Sigmoid colon (tissue), 6 donors: ENCODE measurements at regions not wholly inside any gene's neighbourhood (a gene's known extent, or its start where the extent isn't known, plus 50 kb on each side); places are given as distances from the start of the nearest gene placed in this dataset.

Experiments used
- DNase-seq: peaks from one replicate; pipeline ENCODE4 v3.0.0-alpha.2; 2019
- H3K27ac ChIP-seq, 4 donors: fragments of 200-600 bp; sonication (generic); one replicate each; pipeline ENCODE4 v1.5.1; 2016 to 2019; ENCODE audit warnings: mild to moderate bottlenecking in 1 of 4
- H3K27me3 ChIP-seq, 3 donors: fragments of 200-600 bp; sonication (generic); one replicate each; pipeline ENCODE4 v1.5.1; 2019; ENCODE audit warnings: mild to moderate bottlenecking in 1 of 3
- H3K36me3 ChIP-seq, 4 donors: fragments of 200-600 bp; sonication (generic); one replicate each; pipeline ENCODE4 v1.5.1; 2016 to 2019
- H3K4me1 ChIP-seq, 4 donors: fragments of 200-600 bp; sonication (generic); one replicate each; pipeline ENCODE4 v1.5.1; 2017 to 2019
- H3K4me3 ChIP-seq, 4 donors: fragments of 200-600 bp; sonication (generic); one replicate each; pipeline ENCODE4 v1.5.1; 2017 to 2019; ENCODE audit warnings: mild to moderate bottlenecking in 2 of 4, moderate library complexity in 1 of 4
- H3K9me3 ChIP-seq, 4 donors: fragments of 200-600 bp in 3 of 4; sonication (generic) in 3 of 4; one replicate each; pipeline versions ENCODE4 v1.5.1 to v1.6.1; 2013 to 2019
- EP300 ChIP-seq, 4 donors: sonication (generic); formaldehyde crosslinking; IDR thresholded peaks; one replicate each; pipeline ENCODE4 v1.6.1; 2017; ENCODE audit warnings: antibody characterized with exemption in 4 of 4
- POLR2A ChIP-seq, 2 donors: fragments of 450-650 bp; IDR thresholded peaks; one replicate each; pipeline ENCODE4 v1.6.1; 2016; ENCODE audit warnings: antibody characterized with exemption in 2 of 2, mild to moderate bottlenecking in 2 of 2, moderate library complexity in 2 of 2
- POLR2AphosphoS5 ChIP-seq, 4 donors: sonication (generic); formaldehyde crosslinking; IDR thresholded peaks; one replicate each; pipeline ENCODE4 v1.6.1; 2017; ENCODE audit warnings: antibody characterized with exemption in 4 of 4
- WGBS, 2 donors: extraction: QIAGEN DNeasy Blood & Tissue Kit; methylation state at CpG; one replicate each; pipeline ENCODE4 v1.1.7; 2013; 5-methylcytosine and 5-hydroxymethylcytosine counted together
- intact Hi-C: fragments of 100-400 bp; cut with DNase I; formaldehyde crosslinking; loops from one replicate; pipeline ENCODE4 v1.15.1; 2023
- TF ChIP-seq, protein P1 (sequence below), 4 experiments: fragments of 450-650 bp in 3 of 4; fragments of 200-600 bp in 1 of 4; IDR thresholded peaks; one replicate each; pipeline ENCODE4 v1.5.1; 2016 to 2019; ENCODE audit warnings: antibody characterized with exemption in 4 of 4, mild to moderate bottlenecking in 3 of 4, moderate library complexity in 2 of 4
- donor health status: healthy with polysubstance abuse.
- donor health status: healthy.

DNA sequence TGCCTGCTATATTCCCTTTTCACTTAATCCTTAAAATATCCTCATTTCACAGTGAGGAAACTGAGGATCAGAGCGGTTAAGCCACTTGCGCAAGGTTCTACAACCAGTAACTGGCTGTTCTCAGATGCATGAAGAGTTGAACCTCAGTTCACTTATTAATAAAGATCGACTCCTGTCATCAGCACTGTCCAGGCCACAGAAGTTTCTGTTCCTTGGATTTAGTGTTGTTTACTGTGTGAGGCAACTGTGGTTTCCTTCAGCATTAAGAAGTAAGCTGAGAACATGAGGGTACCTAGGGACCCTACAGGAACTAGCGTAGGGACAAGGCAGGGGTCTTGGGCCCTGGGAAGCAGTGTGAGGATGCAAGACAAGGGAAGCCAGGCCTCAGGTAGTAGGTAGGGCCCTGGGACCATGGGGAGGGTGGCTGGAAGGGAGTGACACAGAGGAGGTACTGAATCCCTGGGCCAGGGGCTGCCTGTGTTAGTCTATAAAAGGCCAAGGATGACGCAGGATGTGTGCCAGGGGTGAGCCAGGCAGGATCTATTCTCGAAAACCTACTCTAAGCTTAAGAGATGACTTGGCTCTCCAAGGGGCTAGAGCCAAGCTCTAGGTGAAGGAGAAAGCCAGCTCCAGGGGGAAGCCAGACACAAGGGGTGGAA is 181.2 kb upstream of the CSF3R start:
- no peak for DNase-seq
- Histone ChIP-seq H3K9me3 (no peaks in the 10 kb centered on the region), H3K27me3 (peaks cover 0 to 14% (median 0%) of the 10 kb centered on the region in 3 donors), H3K27ac (no peak overlapping the region), H3K4me3 (no peak overlapping the region), H3K4me1 (no peaks in the 10 kb centered on the region), H3K36me3 (no peaks in the 10 kb centered on the region)
- WGBS, 2 donors = 89 to 90% methylated on average over 6 of the region's 6 CpGs
- no peak for TF ChIP-seq POLR2A (IDR thresholded peaks at IDR 0.05)
- no peak for TF ChIP-seq POLR2AphosphoS5 (IDR thresholded peaks at IDR 0.05)
- TF ChIP-seq EP300 (IDR thresholded peaks at IDR 0.05) = no peak
- TF ChIP-seq, protein P1, sequence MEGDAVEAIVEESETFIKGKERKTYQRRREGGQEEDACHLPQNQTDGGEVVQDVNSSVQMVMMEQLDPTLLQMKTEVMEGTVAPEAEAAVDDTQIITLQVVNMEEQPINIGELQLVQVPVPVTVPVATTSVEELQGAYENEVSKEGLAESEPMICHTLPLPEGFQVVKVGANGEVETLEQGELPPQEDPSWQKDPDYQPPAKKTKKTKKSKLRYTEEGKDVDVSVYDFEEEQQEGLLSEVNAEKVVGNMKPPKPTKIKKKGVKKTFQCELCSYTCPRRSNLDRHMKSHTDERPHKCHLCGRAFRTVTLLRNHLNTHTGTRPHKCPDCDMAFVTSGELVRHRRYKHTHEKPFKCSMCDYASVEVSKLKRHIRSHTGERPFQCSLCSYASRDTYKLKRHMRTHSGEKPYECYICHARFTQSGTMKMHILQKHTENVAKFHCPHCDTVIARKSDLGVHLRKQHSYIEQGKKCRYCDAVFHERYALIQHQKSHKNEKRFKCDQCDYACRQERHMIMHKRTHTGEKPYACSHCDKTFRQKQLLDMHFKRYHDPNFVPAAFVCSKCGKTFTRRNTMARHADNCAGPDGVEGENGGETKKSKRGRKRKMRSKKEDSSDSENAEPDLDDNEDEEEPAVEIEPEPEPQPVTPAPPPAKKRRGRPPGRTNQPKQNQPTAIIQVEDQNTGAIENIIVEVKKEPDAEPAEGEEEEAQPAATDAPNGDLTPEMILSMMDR (IDR thresholded peaks at IDR 0.05) = no peak
- intact Hi-C loops = no loop called here

DNA sequence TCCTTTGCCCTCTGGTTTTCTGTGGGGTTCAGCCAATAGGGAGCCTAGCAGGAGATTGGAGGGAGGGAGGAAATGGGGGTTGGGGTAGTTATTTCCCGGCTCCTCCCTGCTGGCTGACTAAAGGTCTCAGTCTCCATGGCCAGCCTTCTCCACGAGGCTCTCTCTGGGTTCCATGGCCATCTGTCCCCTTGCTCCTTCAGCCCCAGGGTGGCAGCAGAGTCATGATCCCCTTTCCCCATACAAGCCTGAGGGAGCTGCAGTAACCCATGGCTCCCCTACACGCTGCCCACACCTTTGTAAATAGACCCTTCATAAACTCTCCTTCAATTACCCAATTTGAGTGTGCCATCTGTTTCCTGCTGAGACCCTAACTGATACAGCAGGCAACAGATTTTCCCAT is 176.1 kb upstream of the CSF3R start:
- Histone ChIP-seq H3K27me3 (peaks cover 0 to 9% (median 0%) of the 10 kb centered on the region in 3 donors), H3K9me3 (no peaks in the 10 kb centered on the region), H3K36me3 (no peaks in the 10 kb centered on the region), H3K27ac (no peak overlapping the region), H3K4me1 (no peaks in the 10 kb centered on the region), H3K4me3 (no peak overlapping the region)
- no peak for DNase-seq
- WGBS, 2 donors = 19 to 34% methylated on average over 3 of the region's 3 CpGs
- TF ChIP-seq POLR2A (IDR thresholded peaks at IDR 0.05) = no peak
- intact Hi-C loops = no loop called here

DNA sequence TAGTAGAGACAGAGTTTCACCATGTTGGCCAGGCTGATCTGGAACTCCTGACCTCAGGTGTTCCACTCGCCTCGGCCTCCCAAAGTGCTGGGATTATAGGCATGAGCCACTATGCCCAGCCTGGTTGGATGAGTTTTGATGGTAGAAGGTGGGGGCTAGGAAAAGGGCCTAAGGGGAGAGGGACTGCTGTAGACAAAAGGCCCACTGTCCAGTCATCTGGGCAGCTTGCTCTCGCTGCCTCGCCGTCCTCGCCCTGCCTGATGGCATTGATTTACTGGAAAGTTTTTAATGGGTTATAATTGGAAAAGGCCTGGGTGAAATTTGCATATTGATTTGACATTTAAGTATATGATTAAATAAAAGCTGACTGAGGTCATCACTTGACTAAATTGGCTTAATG is 175.1 kb upstream of the CSF3R start:
- Histone ChIP-seq H3K27me3 (peaks cover 0 to 9% (median 0%) of the 10 kb centered on the region in 3 donors), H3K27ac (no peak overlapping the region), H3K4me1 (no peaks in the 10 kb centered on the region), H3K36me3 (no peaks in the 10 kb centered on the region), H3K9me3 (no peaks in the 10 kb centered on the region), H3K4me3 (no peak overlapping the region)
- no peak for DNase-seq
- intact Hi-C loops = no loop called here
- TF ChIP-seq POLR2AphosphoS5 (IDR thresholded peaks at IDR 0.05) = no peak
- no peak for TF ChIP-seq EP300 (IDR thresholded peaks at IDR 0.05)
- TF ChIP-seq, protein P1 (IDR thresholded peaks at IDR 0.05) = no peak
- TF ChIP-seq POLR2A (IDR thresholded peaks at IDR 0.05) = no peak
- 78 to 83% methylated on average over 6 of the region's 6 CpGs for WGBS, 2 donors

DNA sequence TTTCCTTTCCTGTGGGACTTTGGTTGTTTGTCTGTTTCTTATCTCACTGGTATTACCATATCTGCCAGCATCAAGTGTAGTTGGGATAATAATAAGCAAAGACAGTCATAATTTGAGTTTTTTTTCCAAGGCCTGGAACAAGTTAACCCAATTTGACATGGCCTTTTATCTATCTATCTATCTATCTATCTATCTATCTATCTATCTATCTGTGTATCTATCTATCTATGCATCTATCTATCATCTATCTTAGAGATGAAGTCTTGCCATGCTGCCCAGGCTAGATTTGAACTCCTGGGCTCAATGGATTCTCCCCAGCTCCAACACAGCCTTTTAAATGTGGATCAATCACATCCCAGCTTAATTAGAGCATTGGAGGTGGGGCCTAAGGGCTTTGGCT is 174.1 kb upstream of the CSF3R start:
- no peak for DNase-seq

DNA sequence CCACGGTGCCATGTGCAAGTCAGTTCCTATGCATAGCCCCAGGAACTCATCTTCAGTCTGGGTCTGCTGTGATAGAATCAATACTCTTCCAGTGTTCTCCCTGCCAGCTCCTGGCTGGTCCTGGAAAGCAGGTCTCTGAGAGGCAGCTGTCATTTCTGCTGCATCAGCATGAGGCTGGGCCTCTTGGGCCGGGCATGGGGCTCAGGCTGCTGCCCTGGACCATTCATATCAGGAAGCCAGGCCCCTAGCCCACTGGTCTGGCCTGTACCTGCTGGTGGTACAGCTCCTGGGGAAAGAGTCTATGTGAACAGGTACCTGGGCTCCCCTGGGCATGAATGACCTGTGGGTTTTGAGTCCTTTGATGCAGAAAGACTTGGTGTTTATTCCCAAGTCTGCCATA is 173.6 kb upstream of the CSF3R start:
- DNase-seq = no peak
- no peaks in the 10 kb centered on the region for H3K9me3 ChIP-seq
- H3K4me1 ChIP-seq = no peaks in the 10 kb centered on the region
- no peak overlapping the region for H3K27ac ChIP-seq
- H3K36me3 ChIP-seq = no peaks in the 10 kb centered on the region
- H3K4me3 ChIP-seq = no peak overlapping the region
- H3K27me3 ChIP-seq = peaks cover 0 to 7% (median 0%) of the 10 kb centered on the region in 3 donors
- intact Hi-C loops = no loop called here
- TF ChIP-seq POLR2AphosphoS5 (IDR thresholded peaks at IDR 0.05) (no peak), EP300 (IDR thresholded peaks at IDR 0.05) (no peak), POLR2A (IDR thresholded peaks at IDR 0.05) (no peak)
- TF ChIP-seq, protein P1 (IDR thresholded peaks at IDR 0.05) = no peak
- WGBS, 2 donors = 64 to 72% methylated on average over 2 of the region's 2 CpGs

More for the DNA sequence above, 174.1 kb upstream of the CSF3R start:
- no peaks in the 10 kb centered on the region for H3K4me1 ChIP-seq
- peaks cover 0 to 9% (median 0%) of the 10 kb centered on the region in 3 donors for H3K27me3 ChIP-seq
- no peak overlapping the region for H3K27ac ChIP-seq
- no peaks in the 10 kb centered on the region for H3K36me3 ChIP-seq
- TF ChIP-seq, protein P1 (IDR thresholded peaks at IDR 0.05) = no peak
- TF ChIP-seq EP300 (IDR thresholded peaks at IDR 0.05) (no peak), POLR2AphosphoS5 (IDR thresholded peaks at IDR 0.05) (no peak), POLR2A (IDR thresholded peaks at IDR 0.05) (no peak)
- H3K9me3 ChIP-seq = no peaks in the 10 kb centered on the region
- H3K4me3 ChIP-seq = no peak overlapping the region
- intact Hi-C loops = no loop called here
